Activated CD4-positive, alpha-beta memory T cell treated with anti-CD3 and anti-CD28 coated beads, Interleukin-2, amount 10 ng/mL, durations not matched to agents 7 days and 5 days (primary cell): ENCODE measurements at regions not wholly inside any gene's neighbourhood (a gene's known extent, or its start where the extent isn't known, plus 50 kb on each side); places are given as distances from the start of the nearest gene placed in this dataset.
"Not testable (repeated sequence)": the region's sequence is repeated elsewhere in the genome, so short reads cannot be mapped to it uniquely, and the experiment has no call there.

ENCODE experiments used
- CTCF ChIA-PET: fragments of 350-600 bp; sonication (Branson Sonifier 250); formaldehyde crosslinking; loops from one replicate; lab custom pipeline; 2021; ENCODE audit warnings: antibody characterized with exemption, inconsistent platforms; lab: Charles Lee
- POLR2A ChIA-PET: fragments of 350-600 bp; sonication (Branson Sonifier 250); formaldehyde crosslinking; loops from one replicate; lab custom pipeline; 2021; ENCODE audit warnings: antibody characterized with exemption; lab: Charles Lee
- DNase-seq: peaks from one replicate; pipeline ENCODE4 v3.0.0-alpha.2; 2020
- H3K27ac Mint-ChIP-seq: one replicate; pipeline ENCODE4 v1.8.0; 2021; ENCODE audit warnings: mild to moderate bottlenecking, mixed read lengths
- H3K27me3 Mint-ChIP-seq: one replicate; pipeline ENCODE4 v1.8.0; 2021; ENCODE audit warnings: mixed read lengths
- H3K36me3 Mint-ChIP-seq: one replicate; pipeline ENCODE4 v1.8.0; 2021; ENCODE audit warnings: low read depth, mixed read lengths
- H3K4me1 Mint-ChIP-seq: one replicate; pipeline ENCODE4 v1.8.0; 2021; ENCODE audit warnings: mixed read lengths
- H3K4me3 Mint-ChIP-seq: one replicate; pipeline ENCODE4 v1.8.0; 2021; ENCODE audit warnings: mild to moderate bottlenecking, mixed read lengths
- H3K9me3 Mint-ChIP-seq: one replicate; pipeline ENCODE4 v1.8.0; 2021; ENCODE audit warnings: mixed read lengths

GRCh38 chr4:65265526-65265925 is 404.8 kb downstream of the EPHA5 start:
- Mint-ChIP-seq H3K27me3 (no peaks in the 10 kb centered on the region), H3K9me3 (no peaks in the 10 kb centered on the region), H3K27ac (no peak overlapping the region), H3K4me3 (no peak overlapping the region), H3K4me1 (no peaks in the 10 kb centered on the region), H3K36me3 (no peaks in the 10 kb centered on the region)
- ChIA-PET CTCF (no interaction called here), POLR2A (no interaction called here)
- DNase-seq: no peak

- Mint-ChIP-seq H3K36me3 (no peaks in the 10 kb centered on the region), H3K9me3 (peaks cover 3% of the 10 kb centered on the region), H3K27me3 (no peaks in the 10 kb centered on the region), H3K4me1 (no peaks in the 10 kb centered on the region), H3K27ac (no peak overlapping the region), H3K4me3 (no peak overlapping the region)
- DNase-seq: no peak
- POLR2A ChIA-PET: no interaction called here
- CTCF ChIA-PET: no interaction called here
Measured at GRCh38 chr4:65259296-65259695, 411.0 kb downstream of the EPHA5 start.

- H3K27me3 Mint-ChIP-seq: no peaks in the 10 kb centered on the region
- CTCF ChIA-PET: no interaction called here
- no peaks in the 10 kb centered on the region for H3K4me1 Mint-ChIP-seq
- POLR2A ChIA-PET: no interaction called here
- H3K9me3 Mint-ChIP-seq: peaks cover 8% of the 10 kb centered on the region
- H3K36me3 Mint-ChIP-seq: no peaks in the 10 kb centered on the region
- no peak overlapping the region for H3K27ac Mint-ChIP-seq
- DNase-seq: no peak
- no peak overlapping the region for H3K4me3 Mint-ChIP-seq
Measured at GRCh38 chr4:65250916-65251315, 419.4 kb downstream of the EPHA5 start.

GRCh38 chr4:65249111-65249510 is 421.2 kb downstream of the EPHA5 start:
- CTCF ChIA-PET: no interaction called here
- no peak overlapping the region for H3K4me3 Mint-ChIP-seq

GRCh38 chr4:65242156-65242846 is 428.0 kb downstream of the EPHA5 start:
- Mint-ChIP-seq H3K9me3 (peaks cover 18% of the 10 kb centered on the region), H3K36me3 (no peaks in the 10 kb centered on the region), H3K27ac (no peak overlapping the region), H3K4me1 (no peaks in the 10 kb centered on the region), H3K27me3 (no peaks in the 10 kb centered on the region), H3K4me3 (no peak overlapping the region)
- no peak for DNase-seq
- ChIA-PET CTCF (no interaction called here), POLR2A (no interaction called here)

More at GRCh38 chr4:65249111-65249510, 421.2 kb downstream of the EPHA5 start:
- Mint-ChIP-seq H3K27me3 (no peaks in the 10 kb centered on the region), H3K36me3 (no peaks in the 10 kb centered on the region), H3K27ac (no peak overlapping the region), H3K9me3 (peaks cover 15% of the 10 kb centered on the region), H3K4me1 (no peaks in the 10 kb centered on the region)
- DNase-seq: no peak
- POLR2A ChIA-PET: no interaction called here

- H3K27me3 Mint-ChIP-seq: no peaks in the 10 kb centered on the region
- DNase-seq: no peak
- no peak overlapping the region for H3K27ac Mint-ChIP-seq
- H3K9me3 Mint-ChIP-seq: peaks cover 19% of the 10 kb centered on the region
- no peak overlapping the region for H3K4me3 Mint-ChIP-seq
- no peaks in the 10 kb centered on the region for H3K4me1 Mint-ChIP-seq
- CTCF ChIA-PET: no interaction called here
- POLR2A ChIA-PET: no interaction called here
- no peaks in the 10 kb centered on the region for H3K36me3 Mint-ChIP-seq
Measured at GRCh38 chr4:65241257-65241997, 428.9 kb downstream of the EPHA5 start.

- no peak overlapping the region for H3K27ac Mint-ChIP-seq
- H3K4me3 Mint-ChIP-seq: no peak overlapping the region
- POLR2A ChIA-PET: no interaction called here
- CTCF ChIA-PET: no interaction called here
- peaks cover 5% of the 10 kb centered on the region for H3K9me3 Mint-ChIP-seq
- no peaks in the 10 kb centered on the region for H3K27me3 Mint-ChIP-seq
- no peak for DNase-seq
- no peaks in the 10 kb centered on the region for H3K36me3 Mint-ChIP-seq
- H3K4me1 Mint-ChIP-seq: no peaks in the 10 kb centered on the region
Measured at GRCh38 chr4:65234061-65234460, 436.2 kb downstream of the EPHA5 start.

- POLR2A ChIA-PET: no interaction called here
- H3K27ac Mint-ChIP-seq: no peak overlapping the region
- peaks cover 7% of the 10 kb centered on the region for H3K9me3 Mint-ChIP-seq
Measured at GRCh38 chr4:65227628-65228027, 442.7 kb downstream of the EPHA5 start.

GRCh38 chr4:65223601-65224000 is 446.7 kb downstream of the EPHA5 start:
- ChIA-PET CTCF (no interaction called here), POLR2A (no interaction called here)
- Mint-ChIP-seq H3K4me1 (no peaks in the 10 kb centered on the region), H3K27ac (no peak overlapping the region), H3K9me3 (peaks cover 6% of the 10 kb centered on the region), H3K36me3 (no peaks in the 10 kb centered on the region), H3K4me3 (no peak overlapping the region), H3K27me3 (no peaks in the 10 kb centered on the region)
- no peak for DNase-seq

More at GRCh38 chr4:65227628-65228027, 442.7 kb downstream of the EPHA5 start:
- Mint-ChIP-seq H3K36me3 (no peaks in the 10 kb centered on the region), H3K27me3 (no peaks in the 10 kb centered on the region), H3K4me1 (no peaks in the 10 kb centered on the region), H3K4me3 (no peak overlapping the region)
- CTCF ChIA-PET: no interaction called here
- DNase-seq: no peak

GRCh38 chr4:65223074-65223473 is 447.2 kb downstream of the EPHA5 start:
- CTCF ChIA-PET, H3K27me3 Mint-ChIP-seq, H3K36me3 Mint-ChIP-seq, H3K27ac Mint-ChIP-seq, POLR2A ChIA-PET, H3K4me1 Mint-ChIP-seq, H3K9me3 Mint-ChIP-seq, DNase-seq, H3K4me3 Mint-ChIP-seq: not testable (repeated sequence)

GRCh38 chr4:65217179-65217578 is 453.1 kb downstream of the EPHA5 start:
- Mint-ChIP-seq H3K9me3 (peaks cover 8% of the 10 kb centered on the region), H3K27ac (no peak overlapping the region), H3K36me3 (no peaks in the 10 kb centered on the region), H3K4me1 (no peaks in the 10 kb centered on the region), H3K27me3 (no peaks in the 10 kb centered on the region), H3K4me3 (no peak overlapping the region)
- CTCF ChIA-PET: no interaction called here
- POLR2A ChIA-PET: no interaction called here
- DNase-seq: no peak

- Mint-ChIP-seq H3K4me3 (no peak overlapping the region), H3K27ac (no peak overlapping the region), H3K36me3 (no peaks in the 10 kb centered on the region), H3K9me3 (peaks cover 5% of the 10 kb centered on the region), H3K4me1 (no peaks in the 10 kb centered on the region), H3K27me3 (no peaks in the 10 kb centered on the region)
- ChIA-PET CTCF (no interaction called here), POLR2A (no interaction called here)
- no peak for DNase-seq
Measured at GRCh38 chr4:65202853-65203236, 467.4 kb downstream of the EPHA5 start.

- H3K9me3 Mint-ChIP-seq: peaks cover 7% of the 10 kb centered on the region
- POLR2A ChIA-PET: no interaction called here
- no peak for DNase-seq
- H3K27me3 Mint-ChIP-seq: no peaks in the 10 kb centered on the region
- H3K27ac Mint-ChIP-seq: no peak overlapping the region
- no peak overlapping the region for H3K4me3 Mint-ChIP-seq
- H3K36me3 Mint-ChIP-seq: no peaks in the 10 kb centered on the region
- H3K4me1 Mint-ChIP-seq: no peaks in the 10 kb centered on the region
- CTCF ChIA-PET: no interaction called here
Measured at GRCh38 chr4:65202165-65202852, 468.0 kb downstream of the EPHA5 start.
